CD4-positive, alpha-beta T cell treated with Interferon alpha-2 for 1 hour (primary cell): ENCODE measurements at regions not wholly inside any gene's neighbourhood (a gene's known extent, or its start where the extent isn't known, plus 50 kb on each side); places are given as distances from the start of the nearest gene placed in this dataset.

Experiments
- DNase-seq, 2 donors: peaks; one replicate each; pipeline ENCODE4 v3.0.0-alpha.2; 2020 to 2022

DNA sequence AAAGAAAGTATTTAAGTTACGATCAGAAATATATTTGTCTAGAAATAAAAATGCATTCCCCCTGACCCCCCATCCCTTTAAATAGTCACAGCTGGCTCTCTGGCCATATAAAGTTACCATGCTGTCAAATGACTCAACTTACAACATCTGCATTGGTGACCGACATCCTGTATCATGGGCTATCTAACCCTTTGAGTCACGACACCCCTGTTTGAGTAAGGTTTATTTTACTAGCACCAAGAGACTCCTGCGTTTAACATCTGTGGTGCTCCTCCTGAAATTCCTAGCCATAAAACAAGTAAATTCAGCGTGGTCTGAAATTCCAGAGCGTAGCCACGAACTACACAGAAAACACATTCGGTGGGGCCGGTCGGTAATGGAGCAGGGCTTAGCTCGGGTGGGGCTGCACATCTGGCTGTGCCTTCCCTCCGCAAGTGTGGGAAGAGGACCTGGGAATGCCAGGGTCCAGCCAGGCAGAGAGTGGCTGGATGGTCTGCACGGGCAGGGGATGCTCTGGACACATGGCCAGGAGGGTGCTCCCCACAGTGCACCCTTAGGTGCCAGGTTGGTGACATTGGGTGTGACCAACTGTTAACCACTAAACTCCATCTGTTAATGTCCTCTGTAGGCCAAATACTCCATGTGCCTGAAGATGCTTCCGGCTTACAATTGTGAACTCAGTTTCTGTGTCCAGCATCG lies 53.0 kb upstream of the CLDN14 start:
- DNase-seq = no peak

DNA sequence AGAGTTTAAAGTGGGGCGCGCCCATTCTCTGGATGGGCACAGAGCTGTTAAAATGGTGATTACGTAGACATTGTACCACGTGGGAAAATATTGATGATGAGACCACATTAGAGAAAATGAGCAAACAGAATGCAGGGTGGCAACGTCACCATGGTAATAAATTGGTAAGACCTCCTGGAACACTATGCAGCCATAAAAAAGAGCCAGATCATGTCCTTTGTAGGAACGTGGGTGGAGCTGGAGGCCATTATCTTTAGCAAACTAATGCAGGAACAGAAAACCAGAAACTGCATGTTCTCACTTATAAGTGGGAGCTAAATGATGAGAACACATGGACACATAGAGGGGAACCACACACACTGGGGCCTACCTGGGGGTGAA lies 53.5 kb upstream of the CLDN14 start:
- DNase-seq = no peak

DNA sequence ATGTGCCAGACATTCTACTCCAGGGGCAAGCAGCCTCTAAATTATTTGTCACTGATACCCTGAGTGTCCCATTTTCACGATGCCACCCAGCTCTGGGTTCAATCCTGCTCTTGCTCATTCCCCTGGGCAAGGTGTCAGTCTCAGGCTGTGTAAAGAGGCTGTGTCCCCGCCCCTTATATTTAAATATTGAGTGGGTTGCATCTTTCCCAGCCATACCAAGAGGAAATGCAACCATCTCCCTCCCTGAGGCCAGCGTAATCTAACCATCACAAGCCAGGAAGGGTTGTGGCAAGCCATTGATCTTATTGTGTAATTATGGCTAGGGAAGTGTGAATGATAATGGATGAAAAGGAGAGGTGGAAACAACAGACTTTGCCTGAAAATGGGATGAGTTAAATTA lies 54.7 kb upstream of the CLDN14 start:
- no peak for DNase-seq

DNA sequence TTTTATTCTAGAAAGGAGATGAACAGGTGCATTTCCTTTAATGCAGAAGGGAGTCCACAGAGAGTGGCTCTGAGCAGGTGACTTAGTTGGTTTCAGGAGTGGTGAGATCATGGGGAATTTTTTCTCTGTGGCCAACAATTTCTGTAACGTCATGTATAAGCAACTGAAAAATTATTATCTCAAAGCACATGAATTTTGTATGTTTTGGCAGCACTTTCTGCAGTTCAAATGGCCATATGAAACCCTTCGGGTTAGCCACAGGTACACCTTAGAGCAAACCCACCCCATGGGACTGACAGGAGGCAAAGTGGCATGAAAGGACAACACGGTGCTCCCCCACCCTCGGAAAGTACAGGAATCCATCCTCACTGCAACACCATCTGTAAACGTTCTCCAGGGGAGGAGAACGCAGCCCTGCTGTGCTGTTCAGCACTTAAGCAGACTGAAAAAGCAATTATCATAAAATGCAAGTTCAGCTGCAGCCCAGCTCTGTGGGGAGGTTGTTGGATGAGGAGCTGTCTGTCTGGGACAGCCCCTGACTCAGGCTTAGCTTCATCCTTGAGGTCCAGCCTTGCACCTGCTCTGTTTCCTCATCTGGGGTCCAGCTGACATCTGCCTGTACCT lies 55.8 kb upstream of the CLDN14 start:
- DNase-seq = no peak

DNA sequence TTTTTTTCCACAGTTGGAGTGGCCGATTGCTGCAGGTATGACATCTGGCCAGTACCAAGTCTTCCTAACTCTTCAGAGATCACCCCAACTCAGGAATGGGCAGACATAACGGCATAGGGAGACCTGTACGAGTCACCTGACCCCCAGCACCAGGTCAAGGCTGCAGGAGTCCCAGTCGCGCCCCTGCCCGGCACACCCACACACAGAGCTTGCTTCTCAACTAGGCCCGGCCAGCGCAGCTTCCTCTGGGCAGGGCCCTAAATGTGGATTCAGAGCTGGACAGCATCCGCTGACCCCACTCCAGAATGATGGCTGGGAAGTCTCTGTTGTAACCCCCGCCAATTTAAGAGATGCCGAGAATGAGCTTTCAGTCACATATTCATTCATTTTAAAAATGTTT lies 58.8 kb upstream of the CLDN14 start:
- DNase-seq = no peak

DNA sequence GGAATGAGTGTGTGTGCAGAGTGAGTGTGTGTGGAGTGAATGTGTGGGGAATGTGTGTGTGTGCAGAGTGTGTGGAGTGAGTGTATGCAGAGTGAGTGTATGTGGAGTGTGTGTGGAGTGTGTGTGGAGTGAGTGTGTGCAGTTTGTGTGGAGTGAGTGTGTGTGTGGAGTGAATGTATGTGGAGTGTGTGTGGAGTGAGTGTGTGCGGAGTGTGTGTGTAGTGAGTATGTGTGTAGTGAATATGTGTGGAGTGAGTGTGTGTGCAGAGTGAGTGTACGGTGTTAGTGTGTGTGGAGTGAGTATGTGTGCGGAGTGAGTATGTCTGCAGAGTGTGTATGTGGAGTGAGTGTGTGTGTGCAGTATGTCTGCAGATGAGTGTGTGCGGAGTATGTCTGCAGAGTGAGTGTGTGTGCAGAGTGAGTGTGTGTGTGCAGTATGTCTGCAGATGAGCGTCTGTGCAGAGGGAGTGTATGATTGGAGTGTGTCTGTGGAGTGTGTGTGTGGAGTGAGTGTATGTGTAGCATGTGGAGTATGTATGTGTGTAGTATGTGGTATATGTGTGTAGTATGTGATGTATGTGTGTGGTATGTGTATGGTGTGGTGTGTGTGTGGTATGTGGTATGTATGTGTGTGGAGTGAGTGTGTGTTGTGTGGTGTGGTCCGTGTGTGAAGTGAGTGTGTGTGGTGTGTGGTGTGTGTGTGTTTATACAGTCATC lies 59.7 kb upstream of the CLDN14 start:
- DNase-seq = no peak

DNA sequence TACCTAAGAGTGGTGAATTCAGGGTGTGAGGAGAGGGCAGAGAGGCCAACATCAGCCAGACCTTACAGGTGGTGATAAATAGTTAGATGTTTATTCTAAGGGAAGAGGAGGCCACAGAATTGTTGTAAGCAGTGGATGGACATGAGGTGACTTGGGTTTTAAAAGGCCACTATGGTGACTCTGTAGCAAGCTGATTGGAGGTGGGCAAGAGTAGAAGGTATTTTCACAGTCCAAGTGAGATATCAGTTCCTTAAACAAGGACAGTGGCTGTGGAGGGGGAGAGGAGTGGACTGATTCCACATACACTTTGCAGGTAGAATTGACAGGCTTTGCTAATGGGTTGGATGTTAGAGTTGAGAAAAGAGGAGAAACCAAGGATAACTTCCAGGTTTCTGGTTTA lies 60.8 kb upstream of the CLDN14 start:
- DNase-seq = no peak

DNA sequence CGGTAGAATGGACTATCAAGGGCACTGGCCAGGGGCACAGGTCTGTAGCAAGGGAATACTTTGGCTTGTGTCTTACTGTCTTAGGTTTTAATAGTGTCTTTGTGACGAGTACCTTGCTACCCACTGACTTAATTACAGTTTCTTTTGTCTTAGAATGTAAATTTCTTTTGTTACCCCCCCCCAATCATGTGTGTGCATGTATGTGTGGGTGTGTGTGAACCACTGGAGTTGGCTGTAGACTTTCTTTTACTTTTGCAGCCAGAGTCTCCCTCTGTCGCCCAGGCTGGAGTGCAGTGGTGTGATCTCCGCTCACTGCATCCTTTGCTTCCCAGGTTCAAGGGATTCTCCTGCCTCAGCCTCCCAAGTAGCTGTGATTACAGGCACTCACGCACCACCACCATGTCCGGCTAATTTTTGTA lies 61.8 kb upstream of the CLDN14 start:
- DNase-seq = no peak

DNA sequence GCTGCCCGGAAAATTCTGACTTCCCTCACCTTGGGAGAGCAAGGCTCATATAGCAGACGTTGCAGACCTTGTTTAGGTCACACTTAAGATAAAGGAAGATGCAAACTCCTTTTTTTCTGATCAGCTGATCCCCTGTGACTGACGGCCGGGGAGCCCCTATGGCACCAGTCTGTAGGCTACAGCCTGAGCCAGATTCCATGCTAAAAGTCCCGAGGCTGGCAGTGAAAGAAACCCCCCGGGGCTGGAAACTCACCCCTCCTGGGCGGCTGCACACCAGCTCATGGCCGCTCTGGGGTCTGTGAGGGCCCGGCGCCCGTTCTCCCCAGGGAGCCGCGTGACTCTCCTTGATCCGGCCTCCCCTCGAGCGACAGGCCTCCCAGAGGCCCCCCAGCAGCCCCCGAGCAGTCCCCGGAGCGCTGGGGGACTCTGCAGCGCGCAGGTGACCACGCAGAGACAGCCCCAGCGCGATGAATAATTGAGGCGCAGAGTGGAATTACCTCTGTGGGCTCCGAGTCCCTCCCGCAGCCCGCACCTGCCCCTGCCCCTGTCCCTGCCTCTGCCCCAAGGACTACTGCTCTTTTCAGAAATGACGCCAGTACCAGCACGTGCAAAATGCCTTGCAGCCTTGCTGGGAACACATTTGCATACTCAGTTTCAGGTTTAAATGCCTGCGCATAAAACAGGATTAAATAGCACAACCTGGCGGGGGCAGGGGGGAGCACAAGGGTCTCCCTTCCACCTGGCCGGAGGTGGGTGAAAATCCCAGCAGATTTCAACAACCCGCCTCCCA lies 62.6 kb upstream of the CLDN14 start:
- DNase-seq = no peak

DNA sequence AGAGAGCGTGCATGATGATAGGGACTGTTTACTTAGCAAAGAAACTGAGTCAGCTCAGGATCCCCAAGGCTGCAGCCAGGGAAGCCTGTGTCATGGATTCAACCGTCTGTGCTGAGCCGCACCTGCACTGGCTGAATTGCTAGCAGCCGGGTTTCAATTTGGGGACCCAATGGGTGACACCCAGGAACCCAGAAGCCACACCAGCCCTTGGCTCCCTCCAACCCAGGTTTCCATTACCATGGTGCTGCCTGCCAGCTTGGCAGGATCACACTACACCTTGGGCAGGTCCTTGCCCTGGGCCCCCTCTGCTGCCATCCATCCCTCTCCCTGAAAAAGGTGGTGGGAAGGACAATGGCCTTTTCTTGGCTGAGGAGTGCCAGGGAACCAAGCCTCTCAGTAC lies 64.0 kb upstream of the CLDN14 start:
- DNase-seq = no peak

DNA sequence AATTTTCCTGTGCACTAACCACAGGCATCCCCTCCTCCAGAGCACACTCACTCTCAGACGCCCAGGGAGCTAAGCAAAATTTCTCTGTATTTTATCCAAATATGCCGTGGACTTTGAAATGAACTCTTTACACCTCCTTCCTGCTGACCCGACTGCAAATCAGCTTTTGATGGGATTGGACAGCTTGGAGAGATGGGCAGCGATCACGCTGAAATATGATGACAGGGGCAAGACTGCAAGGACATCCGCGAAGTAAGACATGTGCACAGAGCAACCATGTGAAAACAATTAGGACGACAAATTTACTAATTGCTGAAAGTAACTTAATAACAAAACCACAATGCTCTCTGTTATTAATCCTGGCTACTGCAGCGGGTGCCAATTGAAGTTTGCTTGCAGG lies 64.6 kb upstream of the CLDN14 start:
- DNase-seq = no peak

DNA sequence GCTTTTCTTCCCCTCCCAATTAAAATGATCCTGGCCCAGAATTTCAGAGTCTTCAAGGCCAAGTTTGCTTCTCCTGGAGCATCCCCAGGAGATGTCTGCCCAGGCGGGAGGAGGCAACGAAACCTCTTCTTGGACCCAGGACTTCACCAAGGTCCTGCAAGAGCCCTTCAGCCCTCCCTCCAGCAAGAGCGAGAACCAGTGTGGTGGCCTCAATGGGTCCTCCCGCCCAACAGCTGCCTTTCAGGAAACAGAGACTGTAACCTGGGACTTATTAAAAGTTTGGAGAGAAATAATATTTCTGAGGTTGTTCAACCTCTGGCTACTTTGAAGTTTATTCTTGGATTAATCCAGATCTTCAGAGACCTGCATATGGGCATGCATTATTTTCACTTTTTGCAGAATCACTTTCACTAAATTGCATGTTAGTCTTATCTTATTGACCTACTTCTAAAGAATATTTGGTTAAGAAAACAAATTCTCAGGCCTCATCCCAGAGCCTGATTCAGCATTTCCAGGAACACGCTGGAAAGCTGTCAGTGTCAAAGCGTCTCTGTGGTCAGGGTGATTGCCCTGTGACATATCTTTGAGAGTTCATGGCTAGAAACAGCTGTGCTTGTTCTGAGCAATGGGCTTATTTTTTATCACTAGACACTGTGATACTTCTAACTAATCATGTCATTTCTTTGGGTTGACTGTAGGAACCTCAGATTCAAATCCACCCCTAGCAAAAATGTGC lies 66.0 kb upstream of the CLDN14 start:
- DNase-seq = no peak

DNA sequence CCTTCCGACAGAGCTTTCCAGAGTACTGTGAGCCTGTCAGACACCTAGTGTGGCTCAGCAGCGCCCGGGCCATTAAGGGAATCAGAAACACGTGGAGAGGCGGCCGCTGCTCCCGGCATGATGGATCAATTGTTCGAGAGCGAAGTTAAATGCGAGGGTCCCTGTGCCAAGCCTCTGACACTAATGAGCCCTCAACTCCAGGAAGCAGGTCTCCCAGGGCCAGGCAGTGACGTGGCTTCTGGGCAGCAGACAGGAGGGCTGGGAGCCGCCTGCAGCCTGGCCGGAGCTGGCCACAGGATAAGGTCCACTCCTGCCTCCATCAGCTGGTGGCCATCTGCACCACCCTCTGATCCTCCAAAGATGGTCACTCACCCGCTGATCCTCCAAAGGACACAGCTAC lies 67.5 kb upstream of the CLDN14 start:
- DNase-seq = no peak

DNA sequence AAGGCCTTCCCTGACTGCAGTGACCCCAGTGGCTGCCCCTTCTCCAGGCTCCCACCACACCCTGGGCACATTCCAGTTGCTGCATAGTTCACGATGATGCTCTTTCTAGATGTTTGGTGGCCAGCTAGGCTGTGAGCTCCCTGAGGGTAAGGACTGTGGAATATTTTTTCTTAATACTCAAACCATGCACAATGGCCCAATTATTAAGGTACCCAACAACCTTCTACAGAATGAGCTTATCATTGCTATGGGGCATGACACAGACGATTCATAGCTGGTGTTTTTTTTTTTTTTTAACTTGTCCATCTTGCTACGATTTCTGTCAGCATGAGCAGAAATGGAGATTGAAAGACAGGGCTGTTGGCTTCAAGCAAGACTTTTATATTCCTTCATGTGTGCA lies 68.9 kb upstream of the CLDN14 start:
- DNase-seq = no peak

DNA sequence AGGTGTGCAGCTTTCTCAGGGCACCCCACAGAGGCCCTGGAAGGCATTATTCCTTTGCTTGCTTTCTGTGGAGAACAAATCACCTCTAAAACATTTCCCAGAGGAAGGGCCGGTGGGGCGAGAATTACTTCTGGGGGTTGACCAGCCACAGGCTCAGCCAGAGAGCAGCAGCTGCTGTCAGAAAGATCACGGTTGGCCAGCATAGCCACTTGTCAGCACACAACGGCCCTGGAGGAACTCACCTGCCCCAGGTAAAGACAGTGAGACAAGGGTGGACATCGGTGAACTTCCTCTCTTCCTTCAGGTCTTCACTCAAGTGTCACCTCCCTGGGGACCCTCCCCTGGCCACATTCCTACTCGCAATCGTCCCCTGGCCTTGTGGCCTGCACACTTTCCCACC lies 69.5 kb upstream of the CLDN14 start:
- no peak for DNase-seq

DNA sequence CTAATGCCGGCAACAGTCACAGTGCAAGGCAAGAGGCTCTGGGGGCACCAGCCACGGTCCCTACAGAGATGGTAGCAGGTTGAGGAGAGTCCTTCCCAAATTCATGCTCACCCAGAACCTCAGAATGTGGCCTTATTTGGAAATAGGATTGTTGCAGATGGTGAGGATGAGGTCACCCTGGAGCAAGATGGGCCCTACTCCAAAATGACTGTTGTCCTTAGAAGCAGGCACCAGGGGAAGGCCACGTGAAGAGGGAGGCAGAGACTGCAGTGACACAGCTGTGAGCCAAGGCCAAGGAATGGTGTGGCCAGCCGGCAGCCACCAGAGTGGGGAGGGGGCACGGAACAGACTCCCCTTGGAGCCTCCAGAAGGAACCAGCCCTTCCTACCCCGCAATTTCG lies 70.8 kb upstream of the CLDN14 start:
- no peak for DNase-seq

DNA sequence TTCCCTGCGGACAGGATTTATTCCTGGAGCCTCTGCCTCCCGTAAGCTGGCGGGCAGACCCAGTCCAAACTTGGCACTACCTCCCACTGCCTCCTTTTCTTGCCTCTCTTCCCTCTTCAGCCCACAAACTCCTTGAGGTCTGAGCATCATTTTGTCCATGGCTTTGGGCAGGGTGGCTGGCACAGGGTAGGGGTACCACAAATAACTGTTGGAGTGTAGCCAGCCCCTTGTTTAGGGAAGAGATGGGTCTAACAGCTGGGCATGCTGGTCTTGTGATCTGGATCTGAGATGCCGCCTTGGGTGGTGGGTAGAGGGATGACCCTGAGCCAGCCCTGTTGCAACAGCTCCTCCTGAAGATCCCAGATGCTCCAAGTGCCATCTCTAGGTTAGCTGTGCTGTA lies 71.4 kb upstream of the CLDN14 start:
- DNase-seq = no peak

DNA sequence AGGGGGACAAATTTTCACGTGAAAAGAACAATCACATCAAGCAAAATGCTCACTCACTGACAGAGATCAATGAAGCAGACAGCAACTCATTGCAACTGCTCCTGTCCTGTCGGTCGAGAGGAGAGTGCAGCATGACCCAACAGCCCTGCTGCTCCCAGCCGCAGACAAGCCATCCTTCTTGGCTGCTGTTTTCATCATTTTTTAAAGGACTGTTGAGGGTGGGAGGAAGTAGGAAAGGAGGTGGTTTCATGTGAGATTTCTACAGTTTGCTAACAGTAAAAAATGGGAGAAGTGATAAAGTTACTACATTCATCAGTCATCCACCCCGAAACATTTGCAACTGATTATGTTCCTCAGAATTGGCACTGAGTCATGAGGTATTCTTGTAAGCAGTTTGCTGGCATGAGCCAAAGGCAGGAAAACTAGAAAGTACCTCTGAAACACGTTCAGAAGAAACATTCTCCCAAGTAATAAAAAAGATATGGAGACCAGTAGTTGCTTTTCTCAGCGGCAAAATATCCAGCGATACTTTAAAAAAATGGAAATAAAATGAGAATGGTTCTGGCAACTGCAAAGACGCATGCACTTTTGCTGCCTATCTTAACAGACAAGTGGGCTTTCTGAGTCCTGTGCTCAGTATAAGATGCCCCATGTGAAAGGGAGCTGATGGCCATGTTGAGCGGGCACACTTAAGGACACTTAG lies 72.0 kb upstream of the CLDN14 start:
- no peak for DNase-seq

DNA sequence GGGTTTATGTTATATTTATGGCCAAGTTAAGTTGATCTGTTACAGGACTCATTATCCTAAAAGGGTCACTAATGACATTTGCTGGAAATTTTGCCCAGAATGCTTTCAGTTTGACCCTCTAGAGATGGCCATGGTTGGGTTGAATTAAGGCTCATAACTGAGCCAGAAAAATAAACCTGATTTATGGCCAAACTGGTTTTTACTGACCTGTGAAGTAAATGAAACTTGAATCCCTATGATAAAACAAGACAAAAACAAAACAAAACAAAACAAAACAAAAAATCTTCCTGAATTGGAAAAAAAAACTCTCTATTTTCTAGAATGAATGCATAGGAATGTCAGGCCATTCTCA lies 72.5 kb upstream of the CLDN14 start:
- no peak for DNase-seq

DNA sequence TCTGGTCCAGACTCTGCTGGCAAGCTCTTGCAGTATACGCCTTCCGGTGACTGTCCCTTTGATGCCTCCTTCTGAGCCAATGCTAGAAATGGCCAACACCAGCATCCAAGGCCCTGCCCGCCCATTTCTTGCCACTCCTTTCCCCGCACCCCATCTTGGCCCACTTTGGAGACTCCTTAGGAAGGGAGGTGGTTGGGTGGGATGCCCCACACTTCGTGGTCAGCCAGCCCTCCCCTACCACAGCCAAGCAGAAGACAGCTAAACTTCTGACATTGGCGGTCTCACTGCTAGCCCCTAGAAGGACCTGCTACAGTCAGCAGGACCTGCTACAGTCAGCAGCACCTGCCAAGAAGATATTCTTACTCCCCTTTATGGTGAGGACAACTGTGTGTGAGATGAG lies 73.5 kb upstream of the CLDN14 start:
- DNase-seq = no peak

DNA sequence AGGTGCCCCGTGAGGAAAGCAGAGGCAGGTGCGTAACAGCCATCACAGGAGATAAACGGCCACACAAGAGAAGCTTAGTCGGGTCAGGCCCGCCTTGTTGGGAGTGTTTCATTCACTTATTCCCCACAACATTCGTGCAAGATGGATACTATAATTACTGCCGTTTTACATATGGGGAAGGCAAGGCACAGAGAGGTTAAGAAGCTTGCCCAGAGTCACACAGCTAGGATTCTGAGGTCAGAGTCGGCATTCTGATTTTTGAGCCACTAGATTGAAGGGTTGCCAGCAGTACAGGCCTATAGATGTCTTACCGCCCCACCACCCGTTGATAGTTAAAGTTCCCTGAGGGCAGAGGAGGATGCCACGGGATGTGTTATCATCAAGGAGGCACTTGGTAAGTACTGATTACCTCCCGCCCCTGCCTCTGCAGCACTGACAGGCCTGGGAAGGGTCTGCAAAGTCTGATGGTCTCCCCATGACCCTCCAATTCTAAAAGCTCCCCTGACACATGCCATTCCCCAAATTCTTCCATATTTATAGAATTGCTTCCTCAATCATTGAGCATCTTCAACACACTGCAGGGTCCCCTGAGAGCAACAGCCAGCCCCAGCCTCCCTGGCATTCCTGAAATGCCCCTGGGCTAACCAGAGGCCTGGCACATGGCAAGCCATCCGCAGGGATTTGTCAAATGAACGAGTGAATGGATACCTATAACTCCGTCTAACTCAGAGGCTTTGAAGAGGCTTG lies 74.7 kb upstream of the CLDN14 start:
- no peak for DNase-seq
